Stomach smooth muscle (tissue), 2 donors: ENCODE measurements at regions not wholly inside any gene's neighbourhood (a gene's known extent, or its start where the extent isn't known, plus 50 kb on each side); places are given as distances from the start of the nearest gene placed in this dataset.

Source experiments
- H3K27ac ChIP-seq: one replicate; pipeline ENCODE4 v1.7.0; 2013; ENCODE audit warnings: mild to moderate bottlenecking, low read length, inconsistent platforms
- H3K27me3 ChIP-seq, 2 donors: one replicate each; pipeline ENCODE4 v1.7.0; 2013; ENCODE audit warnings: low read length in 2 of 2; ENCODE audit not compliant: insufficient read depth in 2 of 2, control insufficient read depth in 1 of 2
- H3K36me3 ChIP-seq, 2 donors: one replicate each; pipeline ENCODE4 v1.7.0; 2013; ENCODE audit warnings: low read length in 2 of 2; ENCODE audit not compliant: control insufficient read depth in 2 of 2, insufficient read depth in 2 of 2
- H3K4me1 ChIP-seq: one replicate; pipeline ENCODE4 v1.7.0; 2013; ENCODE audit warnings: low read length; ENCODE audit not compliant: control insufficient read depth, insufficient read depth
- H3K4me3 ChIP-seq, 2 donors: one replicate each; pipeline ENCODE4 v1.7.0; 2013; ENCODE audit warnings: low read length in 2 of 2
- H3K9ac ChIP-seq, 2 donors: one replicate each; pipeline ENCODE4 v1.7.0; 2013; ENCODE audit warnings: low read length in 2 of 2, mild to moderate bottlenecking in 1 of 2
- H3K9me3 ChIP-seq, 2 donors: one replicate each; pipeline ENCODE4 v1.7.0; 2013; ENCODE audit warnings: low read length in 2 of 2; ENCODE audit not compliant: control insufficient read depth in 2 of 2
- donor health status: healthy.
- donor health status: Pancreatic carcinoma.

DNA sequence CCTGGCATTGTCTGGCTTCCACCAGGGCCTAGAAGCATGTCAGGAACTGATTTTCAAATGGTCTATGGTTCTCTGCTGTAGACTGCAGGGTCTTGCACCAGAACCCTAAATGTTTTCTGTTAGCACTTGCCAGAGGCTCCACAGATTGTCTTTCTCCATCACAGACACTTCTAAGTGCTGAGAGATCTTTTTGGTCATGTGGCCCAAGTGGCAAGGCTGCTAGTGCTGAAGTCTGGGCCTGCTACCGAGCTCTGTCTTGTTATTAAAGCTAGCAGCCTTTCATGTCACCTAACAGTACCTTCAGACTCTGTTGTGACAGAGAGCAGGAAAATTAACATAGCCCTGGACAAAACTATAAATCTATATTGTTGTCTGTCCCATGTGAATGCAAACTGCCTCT is 120.7 kb upstream of the BACH2 start:
- no peak overlapping the region for H3K27ac ChIP-seq
- H3K4me1 ChIP-seq: peaks cover 6% of the 10 kb centered on the region
- H3K27me3 ChIP-seq: peaks cover 2 to 3% of the 10 kb centered on the region in 2 donors
- H3K9me3 ChIP-seq: no peaks in the 10 kb centered on the region
- no peak overlapping the region for H3K4me3 ChIP-seq
- H3K9ac ChIP-seq: no peak overlapping the region
- H3K36me3 ChIP-seq: no peaks in the 10 kb centered on the region

DNA sequence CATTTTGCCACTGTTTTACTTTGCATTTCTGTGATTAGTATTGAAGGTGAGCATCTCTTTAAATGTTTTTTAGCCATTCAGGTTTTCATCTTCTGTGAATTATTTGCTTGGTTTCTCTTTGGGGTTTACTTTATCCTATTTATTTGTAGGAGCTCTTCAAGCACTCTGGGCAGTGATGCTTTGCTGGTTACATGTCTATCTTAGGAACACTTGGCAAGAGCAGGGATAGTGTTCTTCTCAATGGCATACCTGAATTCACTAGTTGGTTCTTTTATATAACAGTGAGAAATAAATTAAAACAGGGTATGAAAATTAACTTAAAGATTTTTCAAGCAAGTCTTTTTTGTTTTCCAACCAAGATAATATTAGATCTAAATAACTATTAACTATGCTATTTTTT is 119.7 kb upstream of the BACH2 start:
- Histone ChIP-seq H3K4me1 (peaks cover 6% of the 10 kb centered on the region), H3K27ac (no peak overlapping the region), H3K36me3 (no peaks in the 10 kb centered on the region), H3K27me3 (peaks cover 2 to 3% of the 10 kb centered on the region in 2 donors), H3K9me3 (no peaks in the 10 kb centered on the region), H3K4me3 (no peak overlapping the region), H3K9ac (no peak overlapping the region)

DNA sequence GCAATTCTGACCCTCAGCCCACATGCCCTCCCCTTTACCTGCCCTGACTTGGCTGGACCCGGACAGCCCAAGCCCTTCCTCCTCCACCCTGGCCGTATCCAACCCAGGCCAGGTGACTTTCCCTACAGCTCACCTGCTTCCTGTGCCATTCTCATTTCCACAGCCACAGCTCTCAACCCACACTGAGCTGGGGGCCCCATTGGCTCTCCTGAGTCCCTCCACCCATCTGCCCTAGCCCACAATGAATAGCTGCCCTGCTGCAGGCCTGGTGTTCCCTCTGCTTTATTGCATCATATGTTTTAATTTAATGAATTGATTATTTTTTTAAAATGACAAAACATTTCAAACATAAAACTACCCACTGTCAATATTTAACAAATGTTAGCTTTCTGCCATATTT is 118.5 kb upstream of the BACH2 start:
- no peak overlapping the region for H3K4me3 ChIP-seq
- no peaks in the 10 kb centered on the region for H3K36me3 ChIP-seq
- no peak overlapping the region for H3K27ac ChIP-seq
- no peak overlapping the region for H3K9ac ChIP-seq
- peaks cover 6% of the 10 kb centered on the region for H3K4me1 ChIP-seq
- H3K27me3 ChIP-seq: peaks cover 2 to 3% of the 10 kb centered on the region in 2 donors
- no peaks in the 10 kb centered on the region for H3K9me3 ChIP-seq

GRCh38 chr6:90414352-90414751 is 117.7 kb upstream of the BACH2 start:
- Histone ChIP-seq H3K36me3 (no peaks in the 10 kb centered on the region), H3K27ac (no peak overlapping the region), H3K9ac (no peak overlapping the region), H3K4me1 (peaks cover 6% of the 10 kb centered on the region), H3K27me3 (peaks cover 2 to 3% of the 10 kb centered on the region in 2 donors), H3K9me3 (no peaks in the 10 kb centered on the region), H3K4me3 (no peak overlapping the region)

- Histone ChIP-seq H3K27ac (no peak overlapping the region), H3K9ac (no peak overlapping the region), H3K36me3 (no peaks in the 10 kb centered on the region), H3K4me1 (peaks cover 6% of the 10 kb centered on the region), H3K27me3 (peaks cover 2 to 3% of the 10 kb centered on the region in 2 donors), H3K9me3 (no peaks in the 10 kb centered on the region), H3K4me3 (peak overlapping the region; percentile 50 to 59)
These were observed 117.2 kb upstream of the BACH2 start for GRCh38 chr6:90413867-90414266.

GRCh38 chr6:90413396-90413795 is 116.8 kb upstream of the BACH2 start:
- H3K36me3 ChIP-seq: no peaks in the 10 kb centered on the region
- no peak overlapping the region for H3K9ac ChIP-seq
- H3K27me3 ChIP-seq: peaks cover 2 to 3% of the 10 kb centered on the region in 2 donors
- peak overlapping the region; percentile 50 to 59 for H3K4me3 ChIP-seq
- peaks cover 6% of the 10 kb centered on the region for H3K4me1 ChIP-seq
- no peaks in the 10 kb centered on the region for H3K9me3 ChIP-seq
- no peak overlapping the region for H3K27ac ChIP-seq

DNA sequence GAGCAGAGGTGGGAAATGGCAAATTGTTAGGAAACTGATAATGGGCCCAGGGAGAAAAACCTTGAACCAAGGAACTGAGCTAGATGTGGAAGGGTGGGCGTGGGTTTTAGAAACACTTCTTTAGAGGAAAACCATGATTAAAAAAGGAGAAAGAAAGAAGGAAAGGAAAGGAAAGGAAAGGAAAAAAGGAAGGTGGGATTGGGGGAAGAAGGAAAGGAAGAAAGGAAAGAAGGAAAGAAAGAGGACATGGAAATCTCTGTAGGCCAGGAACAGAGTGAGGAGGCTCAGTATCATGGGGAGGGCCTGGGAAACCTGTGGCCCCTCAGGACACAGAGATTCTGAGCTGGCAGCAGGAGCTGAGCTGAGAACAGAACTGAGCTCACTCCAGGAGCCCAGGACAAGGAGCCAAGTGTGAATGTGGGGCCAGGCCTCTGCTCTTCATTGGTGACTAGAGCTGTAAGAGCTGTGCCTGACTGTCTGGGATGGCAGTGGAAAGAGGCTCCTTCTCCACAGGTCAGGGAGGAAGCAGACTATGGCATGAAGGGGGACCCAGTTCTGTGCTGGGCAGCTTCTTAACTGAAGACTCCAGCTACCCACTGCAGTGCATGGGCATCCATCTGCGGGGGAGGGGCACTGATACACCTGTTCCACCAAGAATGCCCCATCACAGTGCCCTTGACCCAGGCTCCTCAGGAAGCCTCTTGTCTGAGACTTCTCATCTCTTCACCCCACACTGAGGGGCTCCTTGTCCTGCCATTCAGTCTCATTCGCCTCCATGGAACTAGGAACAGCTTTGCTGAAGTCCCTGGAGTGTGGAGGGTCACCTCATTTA is 116.1 kb upstream of the BACH2 start:
- Histone ChIP-seq H3K9me3 (no peaks in the 10 kb centered on the region), H3K4me3 (no peak overlapping the region), H3K36me3 (no peaks in the 10 kb centered on the region), H3K27ac (no peak overlapping the region), H3K4me1 (peaks cover 6% of the 10 kb centered on the region), H3K27me3 (peaks cover 2 to 3% of the 10 kb centered on the region in 2 donors), H3K9ac (no peak overlapping the region)

GRCh38 chr6:90411292-90411781 is 114.7 kb upstream of the BACH2 start:
- no peaks in the 10 kb centered on the region for H3K36me3 ChIP-seq
- H3K9ac ChIP-seq: no peak overlapping the region
- H3K27ac ChIP-seq: no peak overlapping the region
- H3K9me3 ChIP-seq: no peaks in the 10 kb centered on the region
- peaks cover 2 to 3% of the 10 kb centered on the region in 2 donors for H3K27me3 ChIP-seq
- peaks cover 6% of the 10 kb centered on the region for H3K4me1 ChIP-seq
- H3K4me3 ChIP-seq: no peak overlapping the region

GRCh38 chr6:90409700-90410099 is 113.1 kb upstream of the BACH2 start:
- Histone ChIP-seq H3K4me3 (no peak overlapping the region), H3K9ac (no peak overlapping the region), H3K36me3 (no peaks in the 10 kb centered on the region), H3K27me3 (peaks cover 2 to 3% of the 10 kb centered on the region in 2 donors), H3K4me1 (peaks cover 6% of the 10 kb centered on the region), H3K9me3 (no peaks in the 10 kb centered on the region), H3K27ac (no peak overlapping the region)

GRCh38 chr6:90406957-90407356 is 110.3 kb upstream of the BACH2 start:
- Histone ChIP-seq H3K27ac (no peak overlapping the region), H3K9ac (no peak overlapping the region), H3K36me3 (no peaks in the 10 kb centered on the region), H3K4me3 (no peak overlapping the region), H3K4me1 (peaks cover 3% of the 10 kb centered on the region), H3K9me3 (no peaks in the 10 kb centered on the region), H3K27me3 (peaks cover 0 to 6% of the 10 kb centered on the region in 2 donors)

DNA sequence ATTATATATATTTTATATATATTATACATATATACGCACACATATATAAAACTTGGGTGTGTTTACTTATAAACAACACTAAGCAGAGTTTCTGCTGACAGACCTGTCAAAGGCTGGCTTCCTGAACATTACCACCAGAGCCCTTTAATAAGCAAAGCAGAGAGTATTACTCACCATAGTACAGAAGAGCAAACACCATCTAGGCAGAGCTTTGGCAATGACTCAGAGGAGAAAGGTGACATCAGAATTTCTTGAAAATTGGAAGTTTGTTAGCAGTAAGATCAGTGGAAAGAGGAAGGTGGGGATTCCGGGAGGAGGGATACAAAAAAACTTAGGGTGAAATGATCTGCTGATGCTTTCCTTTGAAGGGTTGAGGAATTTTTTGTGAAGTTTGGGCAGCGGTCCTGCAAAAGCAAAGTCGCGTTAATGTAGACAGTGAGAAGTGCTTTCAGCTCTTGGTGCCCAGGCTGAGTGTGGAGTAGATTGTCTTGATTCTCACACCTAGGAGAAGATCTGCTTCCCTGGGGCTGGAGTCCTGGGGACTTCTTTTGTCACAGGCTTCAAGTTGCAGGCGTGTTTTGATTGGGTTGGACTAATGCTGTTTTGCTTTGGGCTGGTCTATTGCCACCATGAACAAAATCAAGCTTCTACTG is 109.6 kb upstream of the BACH2 start:
- Histone ChIP-seq H3K9ac (no peak overlapping the region), H3K27me3 (peaks cover 0 to 6% of the 10 kb centered on the region in 2 donors), H3K4me3 (no peak overlapping the region), H3K27ac (no peak overlapping the region), H3K4me1 (peaks cover 3% of the 10 kb centered on the region), H3K36me3 (no peaks in the 10 kb centered on the region), H3K9me3 (no peaks in the 10 kb centered on the region)
